ENCODE measurements at regions not wholly inside any gene's neighbourhood (a gene's known extent, or its start where the extent isn't known, plus 50 kb on each side); places are given as distances from the start of the nearest gene placed in this dataset.
"Not testable (repeated sequence)": the region's sequence is repeated elsewhere in the genome, so short reads cannot be mapped to it uniquely, and the experiment has no call there.

- DNase-seq (ENCODE audit: low read depth) = no peak
- no peak overlapping the region for H3K4me3 ChIP-seq (ENCODE audit: low read depth, low read length)
- in situ Hi-C loops (cut with HindIII; ENCODE audit: low sequenced_read_pairs) = no loop called here
- no peak for TF ChIP-seq CTCF (IDR thresholded peaks at IDR 0.05; ENCODE audit: low read depth, low read length, missing control alignments)
Measured at GRCh38 chr5:168135897-168136296, 155.5 kb upstream of the WWC1 start.

- in situ Hi-C loops (cut with HindIII; ENCODE audit: low sequenced_read_pairs) = no loop called here
- no peak for TF ChIP-seq CTCF (IDR thresholded peaks at IDR 0.05; ENCODE audit: low read depth, low read length, missing control alignments)
- no peak overlapping the region for H3K4me3 ChIP-seq (ENCODE audit: low read depth, low read length)
- no peak for DNase-seq (ENCODE audit: low read depth)
Measured at GRCh38 chr5:168136340-168136739, 155.1 kb upstream of the WWC1 start.

- DNase-seq (ENCODE audit: low read depth) = no peak
- H3K4me3 ChIP-seq (ENCODE audit: low read depth, low read length) = no peak overlapping the region
- TF ChIP-seq CTCF (IDR thresholded peaks at IDR 0.05; ENCODE audit: low read depth, low read length, missing control alignments) = no peak
- in situ Hi-C loops (cut with HindIII; ENCODE audit: low sequenced_read_pairs) = no loop called here
Measured at GRCh38 chr5:168137265-168137664, 154.2 kb upstream of the WWC1 start.

- in situ Hi-C loops (cut with HindIII; ENCODE audit: low sequenced_read_pairs) = no loop called here
- no peak overlapping the region for H3K4me3 ChIP-seq (ENCODE audit: low read depth, low read length)
- TF ChIP-seq CTCF (IDR thresholded peaks at IDR 0.05; ENCODE audit: low read depth, low read length, missing control alignments) = no peak
- no peak for DNase-seq (ENCODE audit: low read depth)
Measured at GRCh38 chr5:168140241-168140640, 151.2 kb upstream of the WWC1 start.

- H3K4me3 ChIP-seq (ENCODE audit: low read depth, low read length) = no peak overlapping the region
- DNase-seq (ENCODE audit: low read depth) = no peak
- in situ Hi-C loops (cut with HindIII; ENCODE audit: low sequenced_read_pairs) = no loop called here
- TF ChIP-seq CTCF (IDR thresholded peaks at IDR 0.05; ENCODE audit: low read depth, low read length, missing control alignments) = no peak
Measured at GRCh38 chr5:168142402-168142801, 149.0 kb upstream of the WWC1 start.

GRCh38 chr5:168143521-168143920 is 147.9 kb upstream of the WWC1 start:
- in situ Hi-C loops (cut with HindIII; ENCODE audit: low sequenced_read_pairs); DNase-seq (ENCODE audit: low read depth); H3K4me3 ChIP-seq (ENCODE audit: low read depth, low read length): not testable (repeated sequence)

- no peak overlapping the region for H3K4me3 ChIP-seq (ENCODE audit: low read depth, low read length)
- in situ Hi-C loops (cut with HindIII; ENCODE audit: low sequenced_read_pairs) = no loop called here
- no peak for DNase-seq (ENCODE audit: low read depth)
- TF ChIP-seq CTCF (IDR thresholded peaks at IDR 0.05; ENCODE audit: low read depth, low read length, missing control alignments) = no peak
Measured at GRCh38 chr5:168147106-168147505, 144.3 kb upstream of the WWC1 start.

Data from astrocyte of the cerebellum (primary cell).